Right lobe of liver (tissue), 4 donors: ENCODE measurements at regions not wholly inside any gene's neighbourhood (a gene's known extent, or its start where the extent isn't known, plus 50 kb on each side); places are given as distances from the start of the nearest gene placed in this dataset.

Experiments
- CTCF ChIP-seq, 4 donors: fragments of 200-600 bp in 3 of 4; fragments of 450-650 bp in 1 of 4; IDR thresholded peaks; one replicate each; pipeline versions ENCODE4 v1.5.1 to v1.8.0; 2016 to 2022; ENCODE audit warnings: antibody characterized with exemption in 4 of 4, mild to moderate bottlenecking in 2 of 4
- POLR2A ChIP-seq: fragments of 450-650 bp; IDR thresholded peaks from one replicate; pipeline ENCODE4 v1.6.1; 2017; ENCODE audit warnings: antibody characterized with exemption, mild to moderate bottlenecking
- donor health status: DM: no; HTN: no; CAD: no.
- donor health status: DM: no; HTN: no; CAD: no.
- donor health status: DM: no; HTN: yes; CAD: no.

- TF ChIP-seq CTCF (IDR thresholded peaks at IDR 0.05) = no peak
- no peak for TF ChIP-seq POLR2A
Observed at GRCh38 chrX:97806238-97806637, 922.5 kb downstream of the RPA4 start.
